GM10248 (cell line): ENCODE measurements at regions not wholly inside any gene's neighbourhood (a gene's known extent, or its start where the extent isn't known, plus 50 kb on each side); places are given as distances from the start of the nearest gene placed in this dataset.
"Not testable (repeated sequence)": the region's sequence is repeated elsewhere in the genome, so short reads cannot be mapped to it uniquely, and the experiment has no call there.

Source experiments
- CTCF ChIA-PET: fragments of 300-600 bp; sonication (Branson Sonifier 250); formaldehyde crosslinking; extraction: SDS; loops from one replicate; lab custom pipeline; 2021; ENCODE audit warnings: antibody characterized with exemption; lab: Yijun Ruan, JAX
- POLR2A ChIA-PET: fragments of 350-650 bp; sonication (Branson Sonifier 250); formaldehyde crosslinking; extraction: SDS; loops from one replicate; lab custom pipeline; 2020; ENCODE audit warnings: antibody characterized with exemption; lab: Yijun Ruan, JAX
- DNase-seq: peaks from one replicate; pipeline ENCODE4 v3.0.0; 2012; ENCODE audit errors: extremely low spot score
- CTCF ChIP-seq: IDR thresholded peaks from 2 replicates; pipeline ENCODE4 v1.5.1; 2012; ENCODE audit warnings: mild to moderate bottlenecking, low read depth; ENCODE audit errors: extremely low read depth, missing control alignments, control extremely low read depth

DNA sequence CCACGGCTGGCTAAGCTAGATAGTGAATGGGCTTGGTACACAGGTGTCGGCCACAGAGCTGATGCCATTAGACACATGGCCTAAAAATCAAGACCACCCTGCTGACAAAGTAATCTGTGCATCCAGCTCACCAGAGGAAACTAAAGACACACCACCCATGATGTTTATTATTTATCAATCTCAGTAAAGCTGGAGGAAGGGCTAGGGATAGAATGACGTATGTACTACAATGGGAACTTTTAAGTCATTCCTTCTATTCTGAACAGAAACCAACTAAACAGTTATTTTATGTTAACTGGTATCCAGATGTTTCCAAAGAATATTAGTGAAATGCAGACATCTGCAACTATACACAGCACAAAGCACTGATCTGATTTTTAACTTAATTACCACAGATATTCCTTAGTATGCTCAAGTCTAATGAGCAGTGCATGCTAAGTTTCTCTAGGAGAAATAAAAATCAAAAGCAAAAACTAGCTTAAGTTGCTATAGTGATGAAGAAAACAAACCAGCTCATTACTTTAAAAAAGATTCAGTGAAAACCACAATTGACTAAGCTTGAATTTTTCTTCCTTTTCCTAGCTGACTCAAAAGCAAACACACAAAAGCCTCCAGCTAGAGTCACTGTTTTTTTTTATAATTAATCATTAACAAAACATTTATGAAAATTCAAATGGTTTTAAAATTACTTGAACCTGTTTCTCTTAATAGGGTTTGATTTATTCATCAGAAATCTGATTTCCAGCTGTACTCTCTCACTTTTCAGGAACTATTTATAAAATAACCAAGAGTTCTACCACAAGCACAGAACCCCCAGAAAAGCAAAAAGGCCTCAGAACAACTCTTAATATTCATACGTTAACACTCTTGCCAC, 129.0 kb upstream of the PTPN20 start:
- CTCF ChIA-PET, DNase-seq, POLR2A ChIA-PET: not testable (repeated sequence)

DNA sequence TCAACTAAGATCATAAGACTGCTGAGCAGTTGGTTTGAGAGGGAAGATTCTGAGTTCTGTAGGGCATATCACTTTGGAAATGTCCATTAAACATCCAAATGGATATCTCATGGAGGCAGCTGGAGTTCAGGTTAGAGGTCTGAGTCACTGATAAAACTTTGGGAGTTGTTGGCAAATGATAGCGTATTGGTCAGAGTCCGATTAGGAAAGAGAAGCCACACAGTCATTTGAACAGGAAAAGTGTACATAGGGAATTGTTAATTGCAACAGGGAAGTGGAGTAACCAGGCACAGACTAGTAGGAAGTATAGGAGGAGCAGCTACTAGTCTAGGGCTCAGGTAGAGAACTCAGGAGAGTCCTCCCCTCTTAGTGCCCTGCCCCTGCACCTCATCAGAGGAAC, 126.6 kb upstream of the PTPN20 start:
- CTCF ChIA-PET, POLR2A ChIA-PET, DNase-seq: not testable (repeated sequence)

GRCh38 chr10:46786125-46786517, 125.1 kb upstream of the PTPN20 start:
- DNase-seq, CTCF ChIA-PET, POLR2A ChIA-PET: not testable (repeated sequence)

DNA sequence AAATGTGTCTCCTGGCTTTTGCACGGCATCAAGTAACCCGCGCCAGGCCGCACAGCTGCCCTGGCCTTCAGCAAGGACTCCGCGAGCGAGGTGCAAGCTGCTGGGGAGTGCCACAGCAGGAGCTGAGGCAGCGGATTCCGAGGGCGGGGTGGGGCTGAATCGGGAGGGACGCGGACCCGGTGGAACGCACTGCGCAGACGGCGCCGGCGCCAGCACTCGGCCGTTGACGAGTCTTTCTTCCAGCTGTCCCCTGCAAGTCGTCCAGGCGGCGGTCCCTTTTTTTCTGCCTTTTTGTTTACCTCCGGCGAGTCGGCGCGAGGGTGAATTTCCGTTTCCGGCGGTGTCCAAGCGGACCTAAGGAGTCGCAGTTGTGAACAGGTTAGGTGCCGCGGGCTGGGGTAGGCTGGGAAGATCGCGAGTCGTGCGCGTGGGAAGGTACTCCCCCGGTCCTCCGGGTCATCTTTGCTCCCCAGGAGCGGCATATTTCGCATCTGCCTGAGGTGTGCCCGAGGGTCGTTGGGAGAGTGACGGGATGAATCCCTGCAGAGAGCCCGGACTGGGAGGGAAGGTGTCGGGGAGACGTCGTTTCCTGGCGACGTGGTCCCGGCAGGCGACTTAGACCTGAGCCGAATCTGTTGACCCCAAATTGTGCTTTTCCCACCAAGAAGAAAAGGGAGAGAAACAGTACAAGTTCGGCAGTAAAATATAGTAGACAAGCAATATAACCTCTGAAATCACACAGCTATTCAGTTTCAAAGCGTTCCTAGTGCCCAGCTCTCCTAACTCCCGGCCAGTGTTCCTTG, 124.5 kb upstream of the PTPN20 start:
- CTCF ChIA-PET, POLR2A ChIA-PET: not testable (repeated sequence)
- peak; percentile 31 for DNase-seq

DNA sequence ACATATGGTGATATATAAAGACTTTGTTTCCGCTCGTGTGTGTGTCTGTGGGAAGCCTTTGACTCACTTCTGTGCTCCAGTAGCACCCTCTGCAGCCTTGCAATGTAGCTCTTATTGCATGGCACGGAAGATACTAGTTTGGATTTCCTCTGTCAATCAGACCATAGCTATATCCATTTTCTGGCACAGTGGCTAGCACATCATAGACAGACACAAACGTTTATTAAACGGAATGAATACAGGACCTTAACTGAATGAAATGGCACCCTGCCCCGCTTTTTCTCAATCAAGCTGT, 124.0 kb upstream of the PTPN20 start:
- peak; percentile 43 for TF ChIP-seq CTCF
- DNase-seq, result peak; percentile 15
- POLR2A ChIA-PET, result no interaction called here
- CTCF ChIA-PET, result no interaction called here

GRCh38 chr10:46792657-46793357, 118.4 kb upstream of the PTPN20 start:
- POLR2A ChIA-PET, result not testable (repeated sequence)

GRCh38 chr10:46796351-46796750, 114.9 kb upstream of the PTPN20 start:
- CTCF ChIA-PET, POLR2A ChIA-PET, DNase-seq: not testable (repeated sequence)

More at GRCh38 chr10:46792657-46793357, 118.4 kb upstream of the PTPN20 start:
- CTCF ChIA-PET, DNase-seq: not testable (repeated sequence)

GRCh38 chr10:46802010-46802409, 109.2 kb upstream of the PTPN20 start:
- POLR2A ChIA-PET, DNase-seq, CTCF ChIA-PET: not testable (repeated sequence)

DNA sequence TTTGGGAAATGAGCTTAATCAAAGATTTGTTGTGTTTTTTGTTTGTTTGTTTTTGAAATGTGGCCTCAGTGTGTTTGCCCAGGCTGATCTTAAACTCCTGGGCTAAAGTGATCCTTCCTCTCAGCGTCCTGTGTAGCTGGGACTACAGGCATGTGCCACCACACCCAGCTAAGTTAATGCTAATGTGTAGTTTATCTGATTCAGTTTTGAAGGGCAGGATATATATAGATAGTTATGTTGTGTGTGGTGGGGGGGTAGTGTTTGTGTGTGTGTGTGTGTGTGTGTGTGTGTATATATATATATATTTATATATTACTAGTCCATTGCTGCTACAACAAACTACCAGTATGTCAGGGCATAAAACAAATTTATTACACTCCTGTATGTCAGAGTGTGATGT, 108.1 kb upstream of the PTPN20 start:
- DNase-seq, CTCF ChIA-PET, POLR2A ChIA-PET: not testable (repeated sequence)

- CTCF ChIA-PET, POLR2A ChIA-PET, DNase-seq: not testable (repeated sequence)
Observed at GRCh38 chr10:46810222-46810621, 101.0 kb upstream of the PTPN20 start.

DNA sequence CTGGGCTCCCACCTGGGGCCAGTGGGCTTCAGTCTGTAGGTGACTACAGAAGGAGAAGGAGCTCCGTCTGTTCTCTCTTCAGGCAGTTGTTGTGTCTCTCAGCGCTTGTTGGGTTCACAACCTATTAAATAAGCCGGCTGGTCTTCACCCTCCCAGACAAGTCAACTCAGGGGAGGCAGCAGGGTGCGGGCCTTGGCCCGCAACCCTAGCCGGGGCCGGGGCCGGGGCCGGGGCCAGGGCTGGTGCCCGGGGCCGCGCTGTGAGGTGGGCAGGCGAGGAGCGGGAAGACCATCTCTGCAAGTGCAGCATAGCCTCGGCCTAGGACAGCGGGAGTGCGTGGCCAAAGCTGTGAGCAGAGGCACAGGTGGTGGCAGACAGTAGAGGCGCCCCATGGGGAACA, 95.1 kb upstream of the PTPN20 start:
- POLR2A ChIA-PET, DNase-seq, CTCF ChIA-PET: not testable (repeated sequence)

DNA sequence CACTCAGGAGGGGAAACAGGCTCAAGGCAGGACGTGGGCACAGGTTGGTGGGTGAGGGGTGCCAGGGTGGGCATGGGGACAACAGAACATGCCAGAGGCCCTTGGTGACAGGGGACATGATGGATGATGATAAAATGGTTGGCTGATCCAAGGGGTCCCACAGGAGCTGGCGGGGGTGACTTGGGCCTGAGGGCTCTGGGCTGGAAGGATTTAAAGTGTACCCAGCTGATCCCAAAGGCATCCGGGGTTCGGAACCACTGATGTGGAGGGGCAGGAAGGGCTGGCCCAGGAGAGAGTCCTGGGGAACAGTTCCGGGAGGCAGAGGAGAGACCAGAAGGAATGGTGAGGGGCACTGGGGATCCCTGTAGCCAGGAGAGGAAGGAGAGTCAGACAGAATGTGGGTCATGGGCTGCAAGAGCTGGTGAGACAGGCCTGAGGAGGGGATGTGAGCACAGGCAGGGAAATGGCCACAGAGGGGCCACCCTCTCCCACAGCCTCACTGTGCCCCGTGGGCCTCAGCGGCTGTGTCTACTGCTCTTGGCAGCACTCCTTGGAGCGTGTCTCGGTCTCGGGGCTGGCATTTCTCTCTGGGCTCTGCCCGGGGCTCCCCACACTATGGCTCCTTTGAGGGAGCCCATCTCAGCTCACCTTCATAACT, 70.7 kb upstream of the PTPN20 start:
- CTCF ChIA-PET, DNase-seq, POLR2A ChIA-PET: not testable (repeated sequence)

GRCh38 chr10:46841051-46841593, 70.1 kb upstream of the PTPN20 start:
- DNase-seq, CTCF ChIA-PET, POLR2A ChIA-PET: not testable (repeated sequence)

GRCh38 chr10:46845194-46845593, 66.0 kb upstream of the PTPN20 start:
- POLR2A ChIA-PET, CTCF ChIA-PET, DNase-seq: not testable (repeated sequence)

DNA sequence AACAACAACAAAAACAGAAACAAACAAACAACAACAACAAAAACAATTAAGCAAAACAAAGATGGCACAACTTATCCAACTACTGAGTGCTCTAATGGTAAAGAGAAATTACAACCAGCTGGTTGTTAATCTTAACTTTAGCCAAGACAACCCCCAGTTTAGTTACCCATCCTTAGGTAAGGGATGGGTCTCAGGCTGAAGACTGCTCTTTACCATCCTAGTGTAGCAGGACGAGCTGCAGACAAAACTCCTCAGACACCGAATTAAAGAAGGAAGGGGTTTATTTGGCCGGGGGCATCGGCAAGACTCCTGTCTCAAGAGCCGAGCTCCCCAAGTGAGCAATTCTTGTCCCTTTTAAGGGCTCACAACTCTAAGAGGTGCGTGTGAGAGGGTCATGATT, 65.6 kb upstream of the PTPN20 start:
- DNase-seq, CTCF ChIA-PET, POLR2A ChIA-PET: not testable (repeated sequence)

DNA sequence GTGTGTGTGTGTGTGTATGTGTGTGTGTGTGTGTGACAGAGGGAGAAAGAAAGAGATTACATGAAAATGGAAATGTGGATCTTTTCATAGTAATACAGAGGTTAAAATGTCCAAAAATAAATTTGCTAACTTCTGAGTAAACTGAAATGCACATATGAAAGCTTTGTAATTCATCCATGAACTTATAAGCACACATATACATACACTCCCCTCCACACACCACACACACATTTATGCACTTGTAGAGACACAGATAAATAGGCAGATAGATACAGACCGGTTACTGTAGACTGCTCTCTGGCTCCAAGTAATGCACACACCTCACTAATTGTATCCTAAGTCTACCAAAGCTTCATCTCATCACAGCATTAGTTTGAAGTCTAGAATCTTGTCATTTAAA, 50.5 kb upstream of the PTPN20 start:
- DNase-seq, POLR2A ChIA-PET, CTCF ChIA-PET: not testable (repeated sequence)
